Endothelial cell of umbilical vein (primary cell): ENCODE measurements at regions not wholly inside any gene's neighbourhood (a gene's known extent, or its start where the extent isn't known, plus 50 kb on each side); places are given as distances from the start of the nearest gene placed in this dataset.

Experiments used
- BruUV-seq: library from RNA; stranded (reverse); fragments of 400-500 nt; replicated peaks from 2 replicates; lab custom pipeline; 2021; lab: Mats Ljungman, UMichigan
- CTCF ChIA-PET: fragments of 300-600, 350-600 bp; sonication (Branson Sonifier 250); formaldehyde crosslinking; loops from one replicate; lab custom pipeline; 2021; ENCODE audit warnings: antibody characterized with exemption, inconsistent platforms; lab: Charles Lee
- POLR2A ChIA-PET: fragments of 300-600, 350-600 bp; sonication (Branson Sonifier 250); formaldehyde crosslinking; loops from one replicate; lab custom pipeline; 2021; ENCODE audit warnings: antibody characterized with exemption, inconsistent platforms; lab: Charles Lee
- DNase-seq: peaks from one replicate; pipeline ENCODE4 v3.0.0-alpha.2; 2011; ENCODE audit warnings: low read depth, low spot score
- FAIRE-seq: peaks from 2 replicates; lab custom pipeline; 2011; peaks lifted over from hg19 to GRCh38; lab: Jason Lieb, UNC
- H2AFZ ChIP-seq: 2 replicates; pipeline ENCODE4 v1.6.0; 2012; ENCODE audit warnings: low read depth, low read length, control low read depth, inconsistent platforms
- H3K27ac ChIP-seq: 2 replicates; pipeline ENCODE4 v1.5.1; 2011; ENCODE audit warnings: low read depth, mild to moderate bottlenecking, control low read depth, low read length, moderate library complexity; ENCODE audit not compliant: insufficient read depth
- H3K27me3 ChIP-seq, 2 experiments: 2 replicates each; pipeline versions ENCODE4 v1.6.0 to v1.6.1; 2011; ENCODE audit warnings: low read length in 2 of 2, mixed read lengths in 1 of 2; ENCODE audit not compliant: control insufficient read depth in 2 of 2, insufficient read depth in 2 of 2
- H3K36me3 ChIP-seq, 2 experiments: 2 replicates in 1 of 2; 3 replicates in 1 of 2; pipeline ENCODE4 v1.5.1; 2011; ENCODE audit warnings: low read length in 2 of 2, mild to moderate bottlenecking in 1 of 2, moderate library complexity in 1 of 2; ENCODE audit not compliant: control insufficient read depth in 2 of 2, insufficient read depth in 2 of 2; ENCODE audit errors: extremely low read depth in 1 of 2
- H3K4me1 ChIP-seq: 3 replicates; pipeline ENCODE4 v1.5.1; 2011; ENCODE audit warnings: mild to moderate bottlenecking, low read length; ENCODE audit not compliant: control insufficient read depth, insufficient read depth; ENCODE audit errors: extremely low read depth
- H3K4me2 ChIP-seq: 2 replicates; pipeline ENCODE4 v1.6.1; 2011; ENCODE audit warnings: low read length, control low read depth, mixed read lengths; ENCODE audit not compliant: insufficient read depth
- H3K4me3 ChIP-seq, 3 experiments: fragments of 200-600 bp in 1 of 3; sonication (generic), shearing (Covaris generic) in 1 of 3; replicated peaks in 1 of 3; 2 replicates each; pipeline ENCODE4 v1.5.1; 2011 to 2016; ENCODE audit warnings: control low read depth in 3 of 3, low read length in 3 of 3, mild to moderate bottlenecking in 2 of 3, inconsistent platforms in 1 of 3, low read depth in 1 of 3, moderate library complexity in 1 of 3; ENCODE audit not compliant: insufficient read depth in 1 of 3
- H3K79me2 ChIP-seq: 2 replicates; pipeline ENCODE4 v1.6.0; 2012; ENCODE audit warnings: low read length, inconsistent platforms; ENCODE audit not compliant: control insufficient read depth, insufficient read depth
- H3K9ac ChIP-seq: replicated peaks from 2 replicates; pipeline ENCODE3; 2011; ENCODE audit warnings: low read length, control low read depth; ENCODE audit not compliant: insufficient read depth; ENCODE audit errors: extremely low read depth
- H3K9me1 ChIP-seq: replicated peaks from 3 replicates; pipeline ENCODE4 v1.6.0; 2011; ENCODE audit warnings: mild to moderate bottlenecking, low read length; ENCODE audit not compliant: control insufficient read depth, insufficient read depth; ENCODE audit errors: extremely low read depth
- H3K9me3 ChIP-seq: replicated peaks from 2 replicates; pipeline ENCODE4 v1.5.1; 2012; ENCODE audit warnings: low read length, inconsistent platforms; ENCODE audit not compliant: control insufficient read depth, insufficient read depth
- H4K20me1 ChIP-seq: replicated peaks from 2 replicates; pipeline ENCODE3; 2011; ENCODE audit warnings: mild to moderate bottlenecking, low read length; ENCODE audit not compliant: control insufficient read depth, insufficient read depth; ENCODE audit errors: extremely low read depth
- EZH2 ChIP-seq: IDR thresholded peaks from 2 replicates; pipeline ENCODE4 v1.6.1; 2012; ENCODE audit warnings: borderline replicate concordance, low read depth, mild to moderate bottlenecking, moderate library complexity, low read length, inconsistent platforms; ENCODE audit not compliant: severe bottlenecking
- FOS ChIP-seq: IDR thresholded peaks from 2 replicates; pipeline ENCODE4 v1.6.1; 2011; ENCODE audit warnings: mild to moderate bottlenecking, low read length, moderate library complexity, borderline replicate concordance; ENCODE audit not compliant: insufficient read depth
- GATA2 ChIP-seq: IDR thresholded peaks from 2 replicates; pipeline ENCODE4 v1.7.0; 2011; ENCODE audit warnings: low read depth, mild to moderate bottlenecking, moderate library complexity, mixed read lengths, low read length; ENCODE audit not compliant: insufficient read length, insufficient read depth
- JUN ChIP-seq: IDR thresholded peaks from 2 replicates; pipeline ENCODE4 v1.6.1; 2011; ENCODE audit warnings: borderline replicate concordance, low read depth; ENCODE audit not compliant: insufficient read length, insufficient read depth
- MYC ChIP-seq: IDR thresholded peaks from one replicate; pipeline ENCODE4 v1.6.1; 2011; ENCODE audit warnings: mild to moderate bottlenecking, low read depth, low read length
- POLR2A ChIP-seq: IDR thresholded peaks from 2 replicates; pipeline ENCODE4 v1.6.1; 2012; ENCODE audit warnings: low read depth, mild to moderate bottlenecking, control low read depth, low read length
- POLR2AphosphoS5 ChIP-seq: IDR thresholded peaks from 2 replicates; pipeline ENCODE4 v1.6.1; 2012; ENCODE audit warnings: low read depth, mild to moderate bottlenecking, control low read depth, low read length, moderate library complexity; ENCODE audit not compliant: insufficient read depth
- dilution Hi-C: fragments of 300-500 bp; cut with MboI; formaldehyde crosslinking; loops from one replicate; pipeline ENCODE4 v1.15.0; 2019; ENCODE audit warnings: low sequenced_read_pairs; ENCODE audit not compliant: extremely low pct_ligation_motif_present
- intact Hi-C: fragments of 100-400 bp; cut with micrococcal nuclease; formaldehyde crosslinking; loops from one replicate; pipeline ENCODE4 v1.10.0; 2022
- TF ChIP-seq, protein P1 (sequence below), 2 donors: IDR thresholded peaks; 1 replicate in 1 of 2; 2 replicates in 1 of 2; pipeline ENCODE4 v1.5.1; 2011; ENCODE audit warnings: low read length in 2 of 2, mild to moderate bottlenecking in 2 of 2, moderate library complexity in 2 of 2, control low read depth in 1 of 2, inconsistent platforms in 1 of 2, low read depth in 1 of 2; ENCODE audit not compliant: insufficient read depth in 1 of 2; ENCODE audit errors: extremely low read depth in 1 of 2
- TF ChIP-seq, protein P2 (sequence below): IDR thresholded peaks from 2 replicates; pipeline ENCODE4 v1.6.1; 2011; ENCODE audit not compliant: insufficient read depth, insufficient read length

DNA sequence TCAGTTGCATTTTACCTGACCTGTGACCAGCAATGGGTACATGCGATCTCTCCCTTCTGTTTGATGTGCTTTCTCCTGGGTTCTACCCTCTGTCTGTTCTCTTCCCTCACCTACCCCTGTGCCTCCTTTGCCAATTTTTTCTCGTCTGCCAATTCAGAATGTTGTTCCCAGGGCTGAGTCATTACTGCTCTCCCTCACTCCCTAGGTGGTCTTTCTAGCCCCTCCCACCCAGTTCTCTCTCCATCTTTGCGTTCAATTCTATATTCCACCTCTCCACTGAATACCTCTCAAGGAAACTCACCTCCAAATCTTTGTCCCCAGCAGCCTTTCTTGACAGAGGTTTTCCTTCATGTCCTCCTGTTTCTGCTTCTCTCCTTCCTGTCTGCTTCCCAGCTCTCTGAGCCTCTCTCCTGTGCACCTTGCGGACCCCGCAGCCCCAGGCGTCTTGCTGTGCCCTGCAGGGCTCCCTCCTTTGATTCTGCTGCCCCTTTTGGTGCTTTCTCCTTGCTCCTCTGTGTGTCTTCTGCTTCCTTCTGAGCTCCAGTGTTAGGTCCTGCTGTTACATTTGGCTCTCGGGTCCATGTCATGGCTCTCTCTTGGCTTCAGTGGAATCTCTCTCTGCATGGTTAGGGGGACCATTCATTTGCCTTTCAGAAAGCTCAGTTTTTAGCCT, 398.2 kb upstream of the TPM1 start:
- dilution Hi-C loops: no loop called here
- no peaks in the 10 kb centered on the region for H3K9me3 ChIP-seq
- no peak for TF ChIP-seq POLR2A
- no peak for TF ChIP-seq MYC
- TF ChIP-seq, protein P1, sequence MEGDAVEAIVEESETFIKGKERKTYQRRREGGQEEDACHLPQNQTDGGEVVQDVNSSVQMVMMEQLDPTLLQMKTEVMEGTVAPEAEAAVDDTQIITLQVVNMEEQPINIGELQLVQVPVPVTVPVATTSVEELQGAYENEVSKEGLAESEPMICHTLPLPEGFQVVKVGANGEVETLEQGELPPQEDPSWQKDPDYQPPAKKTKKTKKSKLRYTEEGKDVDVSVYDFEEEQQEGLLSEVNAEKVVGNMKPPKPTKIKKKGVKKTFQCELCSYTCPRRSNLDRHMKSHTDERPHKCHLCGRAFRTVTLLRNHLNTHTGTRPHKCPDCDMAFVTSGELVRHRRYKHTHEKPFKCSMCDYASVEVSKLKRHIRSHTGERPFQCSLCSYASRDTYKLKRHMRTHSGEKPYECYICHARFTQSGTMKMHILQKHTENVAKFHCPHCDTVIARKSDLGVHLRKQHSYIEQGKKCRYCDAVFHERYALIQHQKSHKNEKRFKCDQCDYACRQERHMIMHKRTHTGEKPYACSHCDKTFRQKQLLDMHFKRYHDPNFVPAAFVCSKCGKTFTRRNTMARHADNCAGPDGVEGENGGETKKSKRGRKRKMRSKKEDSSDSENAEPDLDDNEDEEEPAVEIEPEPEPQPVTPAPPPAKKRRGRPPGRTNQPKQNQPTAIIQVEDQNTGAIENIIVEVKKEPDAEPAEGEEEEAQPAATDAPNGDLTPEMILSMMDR (IDR thresholded peaks at IDR 0.05; ENCODE audit: extremely low read depth in 1 of 2, insufficient read depth in 1 of 2, low read depth in 1 of 2, low read length in 2 of 2): no peak
- no peak for TF ChIP-seq FOS
- no peak for TF ChIP-seq GATA2
- no peak for TF ChIP-seq POLR2AphosphoS5
- TF ChIP-seq, protein P2, sequence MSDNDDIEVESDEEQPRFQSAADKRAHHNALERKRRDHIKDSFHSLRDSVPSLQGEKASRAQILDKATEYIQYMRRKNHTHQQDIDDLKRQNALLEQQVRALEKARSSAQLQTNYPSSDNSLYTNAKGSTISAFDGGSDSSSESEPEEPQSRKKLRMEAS: no peak
- TF ChIP-seq EZH2: no peak
- no peak for TF ChIP-seq JUN
- no peaks in the 10 kb centered on the region for H3K79me2 ChIP-seq
- intact Hi-C loops: no loop called here
- no peak overlapping the region for H2AFZ ChIP-seq
- H3K4me3 ChIP-seq: no peak overlapping the region
- no peaks in the 10 kb centered on the region for H3K27me3 ChIP-seq
- no peaks in the 10 kb centered on the region for H3K36me3 ChIP-seq
- no peak overlapping the region for H3K4me2 ChIP-seq
- POLR2A ChIA-PET: no interaction called here
- FAIRE-seq: no peak
- no peaks in the 10 kb centered on the region for H3K9me1 ChIP-seq
- H3K9ac ChIP-seq: no peak overlapping the region
- H4K20me1 ChIP-seq: no peaks in the 10 kb centered on the region
- no TSS peak for BruUV-seq
- CTCF ChIA-PET: no interaction called here
- H3K4me1 ChIP-seq: no peaks in the 10 kb centered on the region
- no peak overlapping the region for H3K27ac ChIP-seq
- DNase-seq: no peak
